Endothelial cell of umbilical vein (primary cell): ENCODE measurements at regions not wholly inside any gene's neighbourhood (a gene's known extent, or its start where the extent isn't known, plus 50 kb on each side); places are given as distances from the start of the nearest gene placed in this dataset.

ENCODE experiments used
- BruUV-seq: library from RNA; stranded (reverse); fragments of 400-500 nt; replicated peaks from 2 replicates; lab custom pipeline; 2021; lab: Mats Ljungman, UMichigan
- CTCF ChIA-PET: fragments of 300-600, 350-600 bp; sonication (Branson Sonifier 250); formaldehyde crosslinking; loops from one replicate; lab custom pipeline; 2021; ENCODE audit warnings: antibody characterized with exemption, inconsistent platforms; lab: Charles Lee
- POLR2A ChIA-PET: fragments of 300-600, 350-600 bp; sonication (Branson Sonifier 250); formaldehyde crosslinking; loops from one replicate; lab custom pipeline; 2021; ENCODE audit warnings: antibody characterized with exemption, inconsistent platforms; lab: Charles Lee
- DNase-seq: peaks from one replicate; pipeline ENCODE4 v3.0.0-alpha.2; 2011; ENCODE audit warnings: low read depth, low spot score
- FAIRE-seq: peaks from 2 replicates; lab custom pipeline; 2011; peaks lifted over from hg19 to GRCh38; lab: Jason Lieb, UNC
- H2AFZ ChIP-seq: 2 replicates; pipeline ENCODE4 v1.6.0; 2012; ENCODE audit warnings: low read depth, low read length, control low read depth, inconsistent platforms
- H3K27ac ChIP-seq: 2 replicates; pipeline ENCODE4 v1.5.1; 2011; ENCODE audit warnings: low read depth, mild to moderate bottlenecking, control low read depth, low read length, moderate library complexity; ENCODE audit not compliant: insufficient read depth
- H3K27me3 ChIP-seq, 2 experiments: 2 replicates each; pipeline versions ENCODE4 v1.6.0 to v1.6.1; 2011; ENCODE audit warnings: low read length in 2 of 2, mixed read lengths in 1 of 2; ENCODE audit not compliant: control insufficient read depth in 2 of 2, insufficient read depth in 2 of 2
- H3K36me3 ChIP-seq, 2 experiments: 2 replicates in 1 of 2; 3 replicates in 1 of 2; pipeline ENCODE4 v1.5.1; 2011; ENCODE audit warnings: low read length in 2 of 2, mild to moderate bottlenecking in 1 of 2, moderate library complexity in 1 of 2; ENCODE audit not compliant: control insufficient read depth in 2 of 2, insufficient read depth in 2 of 2; ENCODE audit errors: extremely low read depth in 1 of 2
- H3K4me1 ChIP-seq: 3 replicates; pipeline ENCODE4 v1.5.1; 2011; ENCODE audit warnings: mild to moderate bottlenecking, low read length; ENCODE audit not compliant: control insufficient read depth, insufficient read depth; ENCODE audit errors: extremely low read depth
- H3K4me2 ChIP-seq: 2 replicates; pipeline ENCODE4 v1.6.1; 2011; ENCODE audit warnings: low read length, control low read depth, mixed read lengths; ENCODE audit not compliant: insufficient read depth
- H3K4me3 ChIP-seq, 3 experiments: fragments of 200-600 bp in 1 of 3; sonication (generic), shearing (Covaris generic) in 1 of 3; replicated peaks in 1 of 3; 2 replicates each; pipeline ENCODE4 v1.5.1; 2011 to 2016; ENCODE audit warnings: control low read depth in 3 of 3, low read length in 3 of 3, mild to moderate bottlenecking in 2 of 3, inconsistent platforms in 1 of 3, low read depth in 1 of 3, moderate library complexity in 1 of 3; ENCODE audit not compliant: insufficient read depth in 1 of 3
- H3K79me2 ChIP-seq: 2 replicates; pipeline ENCODE4 v1.6.0; 2012; ENCODE audit warnings: low read length, inconsistent platforms; ENCODE audit not compliant: control insufficient read depth, insufficient read depth
- H3K9ac ChIP-seq: replicated peaks from 2 replicates; pipeline ENCODE3; 2011; ENCODE audit warnings: low read length, control low read depth; ENCODE audit not compliant: insufficient read depth; ENCODE audit errors: extremely low read depth
- H3K9me1 ChIP-seq: replicated peaks from 3 replicates; pipeline ENCODE4 v1.6.0; 2011; ENCODE audit warnings: mild to moderate bottlenecking, low read length; ENCODE audit not compliant: control insufficient read depth, insufficient read depth; ENCODE audit errors: extremely low read depth
- H3K9me3 ChIP-seq: replicated peaks from 2 replicates; pipeline ENCODE4 v1.5.1; 2012; ENCODE audit warnings: low read length, inconsistent platforms; ENCODE audit not compliant: control insufficient read depth, insufficient read depth
- H4K20me1 ChIP-seq: replicated peaks from 2 replicates; pipeline ENCODE3; 2011; ENCODE audit warnings: mild to moderate bottlenecking, low read length; ENCODE audit not compliant: control insufficient read depth, insufficient read depth; ENCODE audit errors: extremely low read depth
- CTCF ChIP-seq, 2 donors: IDR thresholded peaks; 1 replicate in 1 of 2; 2 replicates in 1 of 2; pipeline ENCODE4 v1.5.1; 2011; ENCODE audit warnings: low read length in 2 of 2, mild to moderate bottlenecking in 2 of 2, moderate library complexity in 2 of 2, control low read depth in 1 of 2, inconsistent platforms in 1 of 2, low read depth in 1 of 2; ENCODE audit not compliant: insufficient read depth in 1 of 2; ENCODE audit errors: extremely low read depth in 1 of 2
- EZH2 ChIP-seq: IDR thresholded peaks from 2 replicates; pipeline ENCODE4 v1.6.1; 2012; ENCODE audit warnings: borderline replicate concordance, low read depth, mild to moderate bottlenecking, moderate library complexity, low read length, inconsistent platforms; ENCODE audit not compliant: severe bottlenecking
- FOS ChIP-seq: IDR thresholded peaks from 2 replicates; pipeline ENCODE4 v1.6.1; 2011; ENCODE audit warnings: mild to moderate bottlenecking, low read length, moderate library complexity, borderline replicate concordance; ENCODE audit not compliant: insufficient read depth
- GATA2 ChIP-seq: IDR thresholded peaks from 2 replicates; pipeline ENCODE4 v1.7.0; 2011; ENCODE audit warnings: low read depth, mild to moderate bottlenecking, moderate library complexity, mixed read lengths, low read length; ENCODE audit not compliant: insufficient read length, insufficient read depth
- JUN ChIP-seq: IDR thresholded peaks from 2 replicates; pipeline ENCODE4 v1.6.1; 2011; ENCODE audit warnings: borderline replicate concordance, low read depth; ENCODE audit not compliant: insufficient read length, insufficient read depth
- MAX ChIP-seq: IDR thresholded peaks from 2 replicates; pipeline ENCODE4 v1.6.1; 2011; ENCODE audit not compliant: insufficient read depth, insufficient read length
- MYC ChIP-seq: IDR thresholded peaks from one replicate; pipeline ENCODE4 v1.6.1; 2011; ENCODE audit warnings: mild to moderate bottlenecking, low read depth, low read length
- POLR2A ChIP-seq: IDR thresholded peaks from 2 replicates; pipeline ENCODE4 v1.6.1; 2012; ENCODE audit warnings: low read depth, mild to moderate bottlenecking, control low read depth, low read length
- POLR2AphosphoS5 ChIP-seq: IDR thresholded peaks from 2 replicates; pipeline ENCODE4 v1.6.1; 2012; ENCODE audit warnings: low read depth, mild to moderate bottlenecking, control low read depth, low read length, moderate library complexity; ENCODE audit not compliant: insufficient read depth
- dilution Hi-C: fragments of 300-500 bp; cut with MboI; formaldehyde crosslinking; loops from one replicate; pipeline ENCODE4 v1.15.0; 2019; ENCODE audit warnings: low sequenced_read_pairs; ENCODE audit not compliant: extremely low pct_ligation_motif_present
- intact Hi-C: fragments of 100-400 bp; cut with micrococcal nuclease; formaldehyde crosslinking; loops from one replicate; pipeline ENCODE4 v1.10.0; 2022

- Histone ChIP-seq H3K9me1 (no peaks in the 10 kb centered on the region), H3K4me1 (no peaks in the 10 kb centered on the region), H3K27me3 (no peaks in the 10 kb centered on the region), H4K20me1 (no peaks in the 10 kb centered on the region), H2AFZ (no peak overlapping the region), H3K4me3 (no peak overlapping the region), H3K9me3 (no peaks in the 10 kb centered on the region), H3K4me2 (no peak overlapping the region), H3K79me2 (no peaks in the 10 kb centered on the region), H3K9ac (no peak overlapping the region), H3K36me3 (no peaks in the 10 kb centered on the region), H3K27ac (no peak overlapping the region)
- TF ChIP-seq POLR2AphosphoS5: no peak
- TF ChIP-seq CTCF (IDR thresholded peaks at IDR 0.05; ENCODE audit: extremely low read depth in 1 of 2, insufficient read depth in 1 of 2, low read depth in 1 of 2, low read length in 2 of 2): no peak
- no peak for TF ChIP-seq MAX
- TF ChIP-seq EZH2: no peak
- TF ChIP-seq POLR2A: no peak
- TF ChIP-seq FOS: no peak
- TF ChIP-seq GATA2: no peak
- no peak for TF ChIP-seq MYC
- no peak for TF ChIP-seq JUN
- CTCF ChIA-PET: no interaction called here
- intact Hi-C loops (no loop called here), dilution Hi-C loops (no loop called here)
- POLR2A ChIA-PET: no interaction called here
- FAIRE-seq (no peak), DNase-seq (no peak)
- BruUV-seq: no TSS peak
These were observed 260.7 kb downstream of the NSUN3 start for GRCh38 chr3:94323596-94323995.
